Kidney glomerular epithelial cell (primary cell): ENCODE measurements at regions not wholly inside any gene's neighbourhood (a gene's known extent, or its start where the extent isn't known, plus 50 kb on each side); places are given as distances from the start of the nearest gene placed in this dataset.
"Not testable (repeated sequence)": the region's sequence is repeated elsewhere in the genome, so short reads cannot be mapped to it uniquely, and the experiment has no call there.

Experiments
- DNase-seq: peaks from one replicate; lab custom pipeline; 2025; lab: John Stamatoyannopoulos, UW

DNA sequence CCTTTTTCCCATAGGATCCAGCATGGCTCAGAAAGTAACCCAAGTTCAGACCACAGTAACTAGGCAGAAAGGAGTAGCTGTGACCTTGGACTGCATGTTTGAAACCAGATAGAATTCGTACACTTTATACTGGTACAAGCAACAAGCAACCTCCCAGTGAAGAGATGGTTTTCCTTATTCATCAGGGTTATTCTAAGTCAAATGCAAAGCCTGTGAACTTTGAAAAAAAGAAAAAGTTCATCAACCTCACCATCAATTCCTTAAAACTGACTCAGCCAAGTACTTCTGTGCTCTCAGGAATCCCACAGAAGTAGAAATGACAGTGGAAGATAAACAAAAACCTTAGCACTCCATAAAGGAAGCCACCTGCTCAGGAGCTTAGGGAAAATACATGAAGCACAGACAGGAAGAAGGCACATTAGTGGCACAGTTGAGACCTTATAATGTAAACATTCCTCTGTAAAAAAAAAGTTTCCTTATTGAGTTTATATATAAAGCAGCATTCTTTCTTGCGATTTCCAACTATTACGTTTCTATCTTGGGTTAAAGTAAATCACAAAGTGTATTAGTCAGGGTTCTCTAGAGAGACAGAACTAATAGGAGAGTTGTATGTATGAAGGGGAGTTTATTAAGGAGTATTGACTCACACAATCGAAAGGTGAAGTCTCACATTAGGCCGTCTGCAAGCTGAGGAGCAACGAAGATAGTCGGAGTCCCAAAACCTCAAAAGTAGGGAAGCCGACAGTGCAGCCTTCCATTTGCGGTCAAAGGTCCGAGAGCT is 398.4 kb downstream of the DAD1 start:
- DNase-seq, result peak; percentile 71

GRCh38 chr14:22189881-22190280 is 399.1 kb downstream of the DAD1 start:
- DNase-seq, result no peak

DNA sequence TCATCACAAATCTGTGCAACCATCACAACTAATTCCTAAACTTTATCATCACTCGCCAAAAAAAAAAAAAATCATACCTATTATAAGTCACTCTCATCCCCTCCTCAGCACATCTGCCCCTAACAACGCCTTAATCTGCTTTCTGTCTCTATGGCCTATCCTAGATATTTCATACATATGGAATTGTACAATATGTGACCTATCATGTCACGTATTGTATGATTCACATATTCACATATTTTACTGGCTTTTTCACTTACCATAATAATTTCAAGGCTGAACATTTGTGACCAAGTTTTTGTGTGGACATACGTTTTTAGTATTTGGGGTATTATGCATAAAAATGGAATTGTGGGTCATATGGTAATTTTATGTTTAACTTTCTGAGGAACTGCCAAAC is 400.7 kb downstream of the DAD1 start:
- DNase-seq, result no peak

DNA sequence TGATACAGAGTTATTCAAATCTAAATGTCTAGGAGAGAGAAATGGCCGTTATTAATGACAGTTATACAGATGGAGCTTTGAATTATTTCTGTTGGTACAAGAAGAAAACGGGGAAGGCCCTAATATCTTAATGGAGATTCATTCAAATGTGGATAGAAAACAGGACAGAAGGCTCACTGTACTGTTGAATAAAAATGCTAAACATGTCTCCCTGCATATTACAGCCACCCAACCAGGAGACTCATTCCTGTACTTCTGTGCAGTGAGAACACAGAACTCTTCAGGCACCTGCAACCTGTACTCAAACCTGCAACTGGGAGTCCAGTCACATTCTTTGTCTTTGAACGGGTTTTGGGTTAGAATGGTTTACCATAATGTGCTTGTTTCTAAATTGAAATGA is 403.2 kb downstream of the DAD1 start:
- DNase-seq, result no peak

DNA sequence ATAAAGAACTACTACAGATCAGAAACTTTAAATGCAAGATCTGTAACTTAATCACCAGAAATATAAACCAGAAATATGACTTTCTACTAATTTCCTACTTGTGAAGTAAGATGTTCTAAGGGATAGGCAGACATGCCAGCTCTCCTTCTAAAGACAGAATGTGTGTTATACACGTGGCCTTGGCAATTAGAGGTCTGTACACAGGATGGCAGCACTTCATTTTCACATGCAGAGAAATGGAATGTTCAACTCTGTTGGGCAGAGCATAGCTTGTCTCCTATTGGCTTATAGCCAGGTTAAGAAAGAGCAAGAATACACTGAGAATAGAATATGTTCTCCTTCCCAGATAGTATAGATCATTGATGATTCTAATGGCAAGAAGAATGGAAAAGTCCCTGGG is 403.8 kb downstream of the DAD1 start:
- peak; percentile 42 for DNase-seq

DNA sequence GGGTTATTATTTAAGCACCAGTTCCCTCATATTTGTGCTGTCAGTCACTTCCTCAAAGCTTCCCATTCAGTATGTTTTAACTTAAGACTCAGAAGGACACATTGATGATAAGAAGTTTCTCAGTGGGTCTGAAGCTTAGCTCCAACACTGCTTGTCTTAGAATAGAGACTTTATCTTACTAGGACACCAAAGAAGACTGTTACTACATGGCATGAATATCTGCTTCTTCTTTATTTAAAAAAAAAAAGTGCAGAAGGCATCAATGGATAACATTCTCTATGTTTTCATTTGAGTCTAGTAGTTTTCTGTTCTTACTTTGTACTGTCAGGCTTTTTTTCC is 404.2 kb downstream of the DAD1 start:
- DNase-seq, result no peak

- peak; percentile 82 for DNase-seq
Measured at GRCh38 chr14:22184157-22184829, 404.7 kb downstream of the DAD1 start.

DNA sequence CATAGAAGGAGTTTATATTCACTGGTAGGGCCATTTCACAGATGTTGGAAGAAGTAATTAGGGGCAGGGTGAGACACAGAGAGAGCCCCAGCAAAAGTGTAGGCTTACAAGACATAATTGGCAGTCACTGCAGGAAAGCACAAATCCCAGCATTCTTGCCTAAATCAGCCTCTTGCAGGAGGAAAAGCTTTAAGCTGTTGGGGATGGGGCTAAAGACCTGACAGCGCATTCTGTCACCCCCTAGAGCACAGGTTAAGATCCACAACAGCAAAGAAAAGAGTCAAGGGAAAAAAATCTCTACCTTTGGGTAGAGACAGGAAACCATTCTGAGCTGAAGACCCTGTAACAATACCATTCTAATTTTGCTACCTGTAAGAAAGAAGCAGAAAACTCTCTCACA is 409.0 kb downstream of the DAD1 start:
- DNase-seq, result no peak

GRCh38 chr14:22179190-22179589 is 409.8 kb downstream of the DAD1 start:
- DNase-seq, result peak; percentile 5

GRCh38 chr14:22178333-22178839 is 410.6 kb downstream of the DAD1 start:
- DNase-seq, result no peak

DNA sequence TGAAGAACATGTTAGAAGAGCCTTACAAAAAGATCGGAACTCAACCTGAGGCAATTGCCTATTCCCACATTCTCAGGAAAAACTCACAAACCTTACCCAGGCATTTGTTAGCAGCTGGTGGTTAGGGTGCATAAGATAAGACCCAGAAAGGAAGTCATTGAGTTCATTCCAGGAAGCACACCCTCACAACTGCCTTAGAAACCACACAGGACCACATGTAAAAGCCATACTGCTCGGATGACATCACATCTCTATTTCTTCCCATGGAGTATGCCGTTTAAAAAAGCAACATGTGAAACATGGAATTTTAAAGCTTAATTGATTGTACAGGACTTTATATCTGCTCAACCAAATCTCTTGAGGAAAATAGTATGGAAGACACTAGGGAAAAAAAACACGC is 411.2 kb downstream of the DAD1 start:
- no peak for DNase-seq

- DNase-seq, result no peak
Measured at GRCh38 chr14:22176957-22177356, 412.1 kb downstream of the DAD1 start.

GRCh38 chr14:22175278-22175558 is 413.8 kb downstream of the DAD1 start:
- DNase-seq, result not testable (repeated sequence)

DNA sequence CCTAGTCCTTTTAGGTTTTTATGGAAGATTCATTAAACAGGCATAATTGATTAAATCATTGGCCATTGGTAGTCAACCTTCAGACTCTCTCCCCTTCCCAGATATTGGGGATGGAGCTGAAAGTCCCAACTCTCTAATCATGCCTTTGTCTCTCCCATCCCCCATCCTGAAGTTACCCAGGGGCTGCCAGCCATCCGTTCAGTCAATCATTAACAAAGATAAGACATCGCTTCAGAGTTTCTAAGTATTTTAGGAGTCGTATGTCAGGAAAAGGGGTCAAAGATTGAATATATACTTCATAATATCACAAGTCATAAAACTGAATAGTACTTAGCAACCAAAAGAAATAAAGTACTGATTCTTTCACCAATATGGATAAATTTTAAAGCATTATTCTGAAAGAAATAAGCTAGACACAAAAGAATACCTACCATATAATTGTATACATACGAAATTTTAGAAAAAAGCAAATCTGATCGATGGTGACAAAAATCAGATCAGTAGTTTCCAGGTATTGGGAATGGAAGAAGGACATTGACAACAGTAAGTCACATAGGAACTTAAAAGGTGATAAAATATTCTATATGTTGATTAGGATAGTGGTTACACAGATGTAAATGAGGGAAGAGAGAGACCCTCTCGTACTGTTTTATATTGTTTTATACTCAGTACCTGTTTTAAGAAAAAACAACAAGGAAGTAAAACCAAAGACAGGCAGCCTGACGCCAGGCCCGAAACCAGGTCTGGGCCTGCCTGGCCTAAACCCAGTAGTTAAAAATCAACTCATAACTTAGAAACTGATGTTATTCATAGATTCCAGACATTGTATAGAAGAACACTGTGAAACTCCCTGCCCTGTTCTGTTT is 414.4 kb downstream of the DAD1 start:
- DNase-seq, result peak; percentile 61

DNA sequence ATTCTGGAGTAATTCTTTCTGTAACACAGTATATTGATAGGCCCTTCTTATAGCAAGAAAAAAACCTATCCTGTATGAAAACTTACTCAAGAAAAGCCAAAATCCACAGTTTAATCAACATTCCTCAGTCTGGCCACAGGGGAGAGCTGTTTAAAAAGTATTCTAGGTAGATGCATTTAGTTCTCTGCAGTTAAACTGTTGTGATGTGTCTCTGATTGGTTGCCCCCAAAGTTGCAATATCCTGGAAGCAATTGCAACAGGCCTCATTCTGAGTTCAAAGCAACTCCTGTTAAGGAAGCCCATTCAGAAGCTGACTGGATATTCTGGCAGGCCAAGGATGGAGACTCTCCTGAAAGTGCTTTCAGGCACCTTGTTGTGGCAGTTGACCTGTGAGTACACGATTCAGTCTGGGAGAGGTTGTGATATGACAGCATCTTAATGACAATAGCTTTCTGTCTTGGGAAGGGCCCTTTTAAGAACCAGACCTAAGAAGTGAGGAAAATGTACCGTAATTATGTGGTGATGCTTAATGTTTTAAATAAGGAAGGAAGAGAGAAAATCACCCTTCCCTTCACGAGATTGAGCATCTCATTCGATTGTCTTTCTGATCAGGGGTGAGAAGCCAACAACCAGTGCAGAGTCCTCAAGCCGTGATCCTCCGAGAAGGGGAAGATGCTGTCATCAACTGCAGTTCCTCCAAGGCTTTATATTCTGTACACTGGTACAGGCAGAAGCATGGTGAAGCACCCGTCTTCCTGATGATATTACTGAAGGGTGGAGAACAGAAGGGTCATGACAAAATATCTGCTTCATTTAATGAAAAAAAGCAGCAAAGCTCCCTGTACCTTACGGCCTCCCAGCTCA is 420.7 kb downstream of the DAD1 start:
- peak; percentile 57 for DNase-seq

- DNase-seq, result no peak
Measured at GRCh38 chr14:22164616-22165015, 424.4 kb downstream of the DAD1 start.

- DNase-seq, result peak; percentile 46
Measured at GRCh38 chr14:22163051-22163450, 426.0 kb downstream of the DAD1 start.

DNA sequence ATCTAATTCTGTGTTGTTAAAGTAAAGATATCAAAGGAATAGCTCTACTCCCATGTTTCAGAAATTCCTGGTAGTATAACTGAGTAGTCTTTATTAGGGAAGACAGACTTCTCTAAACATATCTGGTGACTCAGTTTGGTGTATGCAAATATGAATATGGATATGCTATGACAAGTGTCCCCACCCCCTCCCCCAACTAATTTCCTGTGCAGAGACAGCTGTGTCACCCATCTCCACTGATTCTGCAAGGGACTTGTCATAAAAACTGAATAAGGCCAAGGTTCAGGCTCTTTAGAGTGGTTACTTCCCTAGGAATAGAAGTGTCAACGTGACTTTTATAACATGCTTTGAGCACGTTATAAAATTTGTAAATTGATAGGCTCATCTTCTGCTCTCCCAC is 429.1 kb downstream of the DAD1 start:
- DNase-seq, result no peak

DNA sequence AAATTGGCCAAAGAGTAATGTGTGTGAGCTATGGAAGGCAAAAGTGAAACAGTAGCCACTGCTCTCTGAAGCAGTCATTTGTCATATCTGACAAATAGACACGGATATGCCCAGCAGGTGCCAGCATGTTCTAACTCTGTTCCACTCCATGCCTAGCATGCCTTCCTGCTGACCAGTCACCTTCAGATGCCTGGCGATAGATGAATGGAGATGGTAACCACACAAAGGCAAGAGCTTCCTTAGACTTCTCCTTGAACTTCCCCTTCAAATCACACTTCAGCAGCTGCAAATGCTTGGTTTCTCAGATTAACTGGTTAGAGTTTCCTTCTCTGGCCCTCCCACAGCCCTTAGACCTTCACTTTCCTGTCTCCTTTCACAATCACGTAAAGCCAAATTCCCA is 429.9 kb downstream of the DAD1 start:
- DNase-seq, result peak; percentile 77

- no peak for DNase-seq
Measured at GRCh38 chr14:22158560-22158959, 430.5 kb downstream of the DAD1 start.

GRCh38 chr14:22155571-22155970 is 433.5 kb downstream of the DAD1 start:
- DNase-seq, result no peak

- DNase-seq, result no peak
Measured at GRCh38 chr14:22152903-22153302, 436.1 kb downstream of the DAD1 start.
